ENCODE measurements at regions not wholly inside any gene's neighbourhood (a gene's known extent, or its start where the extent isn't known, plus 50 kb on each side); places are given as distances from the start of the nearest gene placed in this dataset.

DNA sequence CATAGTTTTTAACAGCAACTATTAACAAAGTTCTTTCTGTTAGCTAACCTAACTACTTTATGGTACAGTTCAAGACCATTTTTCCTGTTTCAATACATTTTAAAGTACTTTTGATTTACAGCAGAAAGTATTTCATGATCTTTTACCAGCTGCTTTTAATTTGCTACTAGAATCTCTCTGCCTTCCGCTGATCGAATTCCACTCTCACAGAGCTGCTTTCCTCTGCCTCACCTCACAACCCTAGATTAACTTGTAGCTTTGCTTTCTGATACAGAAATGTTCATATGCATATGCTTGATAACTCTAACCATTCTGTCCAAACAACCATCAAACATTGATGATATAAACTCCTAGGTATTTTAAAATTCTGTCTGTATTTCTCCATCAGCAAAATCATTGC, 463.2 kb upstream of the ZEB2 start:
- intact Hi-C loops (cut with DNase I): no loop called here
- DNase-seq: no peak
- ATAC-seq: no peak
- Histone ChIP-seq H3K4me1 (no peaks in the 10 kb centered on the region), H3K36me3 (ENCODE audit: insufficient read depth in 1 of 2, low read depth in 1 of 2) (no peaks in the 10 kb centered on the region), H3K4me3 (no peak overlapping the region), H3K9me3 (no peaks in the 10 kb centered on the region), H3K27ac (no peak overlapping the region), H3K27me3 (ENCODE audit: insufficient read depth in 3 of 3, low read length in 2 of 3) (peaks cover 0 to 2% (median 0%) of the 10 kb centered on the region in 3 donors)
- WGBS, 3 donors: 73 to 87% (median 81%) methylated on average over 2 of the region's 2 CpGs
- TF ChIP-seq CTCF (IDR thresholded peaks at IDR 0.05): no peak

DNA sequence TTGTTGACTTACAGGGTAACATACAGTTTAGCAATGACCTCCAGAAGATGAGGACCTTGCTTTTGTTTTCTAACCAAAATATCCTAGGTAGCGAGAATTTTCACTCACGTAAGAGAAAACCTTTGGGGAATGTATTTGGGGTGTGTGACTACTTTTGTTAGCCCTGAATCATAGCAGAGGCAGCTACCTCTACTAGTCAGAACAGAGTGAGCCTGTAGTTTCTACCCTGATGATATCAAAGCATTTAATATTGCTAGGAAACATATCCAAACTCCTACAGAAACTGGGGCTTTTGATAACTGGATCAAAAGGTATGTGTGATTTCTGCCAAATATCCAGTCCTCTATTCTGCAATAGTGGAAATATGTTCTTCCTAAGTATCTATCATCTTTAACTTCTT, 462.6 kb upstream of the ZEB2 start:
- H3K4me1 ChIP-seq: no peaks in the 10 kb centered on the region
- 93 to 97% (median 97%) methylated on average over 2 of the region's 2 CpGs for WGBS, 3 donors
- intact Hi-C loops (cut with DNase I): no loop called here
- peaks cover 0 to 2% (median 0%) of the 10 kb centered on the region in 3 donors for H3K27me3 ChIP-seq (ENCODE audit: insufficient read depth in 3 of 3, low read length in 2 of 3)
- H3K9me3 ChIP-seq: no peaks in the 10 kb centered on the region
- no peak for TF ChIP-seq CTCF (IDR thresholded peaks at IDR 0.05)
- H3K27ac ChIP-seq: no peak overlapping the region
- no peaks in the 10 kb centered on the region for H3K36me3 ChIP-seq (ENCODE audit: insufficient read depth in 1 of 2, low read depth in 1 of 2)
- no peak for DNase-seq
- no peak for ATAC-seq
- H3K4me3 ChIP-seq: no peak overlapping the region

DNA sequence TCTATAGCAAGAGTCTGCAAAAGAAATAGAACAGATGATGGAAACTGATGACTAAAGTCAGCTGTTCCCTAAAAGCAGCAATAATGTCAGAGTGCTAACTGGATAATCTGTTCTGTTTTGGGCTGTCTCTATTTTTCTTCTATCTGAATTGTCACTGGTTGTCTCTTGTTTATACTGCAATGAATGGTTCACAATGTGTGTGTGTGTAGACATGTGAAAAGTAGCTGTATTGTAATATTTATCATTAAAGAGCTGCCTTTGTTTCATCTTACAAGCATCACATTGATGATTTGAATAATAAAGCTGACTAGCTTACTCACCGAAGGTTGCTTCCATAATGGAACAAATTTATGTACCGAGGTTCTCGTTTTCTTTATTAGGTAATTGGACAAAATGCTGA, 456.0 kb upstream of the ZEB2 start:
- 79 to 82% (median 80%) methylated on average over 3 of the region's 3 CpGs for WGBS, 3 donors
- no peak overlapping the region for H3K4me3 ChIP-seq
- no peaks in the 10 kb centered on the region for H3K9me3 ChIP-seq
- no peak for ATAC-seq
- peaks cover 0 to 2% (median 0%) of the 10 kb centered on the region in 3 donors for H3K27me3 ChIP-seq (ENCODE audit: insufficient read depth in 3 of 3, low read length in 2 of 3)
- no peak for DNase-seq
- intact Hi-C loops (cut with DNase I): no loop called here
- H3K4me1 ChIP-seq: no peaks in the 10 kb centered on the region
- H3K36me3 ChIP-seq (ENCODE audit: insufficient read depth in 1 of 2, low read depth in 1 of 2): no peaks in the 10 kb centered on the region
- no peak overlapping the region for H3K27ac ChIP-seq
- TF ChIP-seq CTCF (IDR thresholded peaks at IDR 0.05): no peak

DNA sequence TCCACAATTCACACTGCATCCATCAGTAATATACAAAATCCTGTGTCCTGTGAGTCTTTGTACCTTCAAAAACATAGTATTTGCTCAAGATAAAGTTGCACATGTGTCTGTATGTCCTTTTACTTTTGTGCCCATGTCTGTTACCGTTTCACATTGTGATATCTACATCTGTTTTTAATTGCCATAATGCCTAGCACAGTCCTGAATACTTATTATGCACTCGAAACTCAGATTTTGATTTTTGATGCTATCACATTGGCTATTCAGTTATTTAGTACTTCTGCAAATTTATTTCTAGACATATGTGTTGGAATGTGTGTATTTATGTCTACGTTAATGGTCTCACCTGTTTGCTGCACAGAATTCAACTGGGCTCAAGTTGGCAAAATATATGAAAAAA, 452.8 kb upstream of the ZEB2 start:
- intact Hi-C loops (cut with DNase I): no loop called here

More for the DNA sequence above, 452.8 kb upstream of the ZEB2 start:
- Histone ChIP-seq H3K27me3 (ENCODE audit: insufficient read depth in 3 of 3, low read length in 2 of 3) (no peaks in the 10 kb centered on the region), H3K27ac (no peak overlapping the region), H3K4me3 (no peak overlapping the region), H3K4me1 (no peaks in the 10 kb centered on the region), H3K9me3 (no peaks in the 10 kb centered on the region), H3K36me3 (ENCODE audit: insufficient read depth in 1 of 2, low read depth in 1 of 2) (no peaks in the 10 kb centered on the region)
- no peak for TF ChIP-seq CTCF (IDR thresholded peaks at IDR 0.05)
- DNase-seq (no peak), ATAC-seq (no peak)
- 73 to 81% (median 76%) methylated on average over 3 of the region's 3 CpGs for WGBS, 3 donors

All from psoas muscle (tissue), 7 donors.